ENCODE measurements at regions not wholly inside any gene's neighbourhood (a gene's known extent, or its start where the extent isn't known, plus 50 kb on each side); places are given as distances from the start of the nearest gene placed in this dataset.

GRCh38 chr4:19539201-19539600, 712.5 kb upstream of the SLIT2 start:
- no peaks in the 10 kb centered on the region for H3K27me3 ChIP-seq (replicated peaks; ENCODE audit: control insufficient read depth, insufficient read depth, low read length, poor library complexity, severe bottlenecking)
- H3K4me3 ChIP-seq (ENCODE audit: insufficient read depth, low read depth, low read length, poor library complexity, severe bottlenecking), result no peak overlapping the region
- no peaks in the 10 kb centered on the region for H3K4me1 ChIP-seq (ENCODE audit: control insufficient read depth, insufficient read depth, low read length, poor library complexity, severe bottlenecking)
- H3K9me3 ChIP-seq (ENCODE audit: control insufficient read depth, low read length), result no peaks in the 10 kb centered on the region
- no peaks in the 10 kb centered on the region for H3K36me3 ChIP-seq (ENCODE audit: control insufficient read depth, insufficient read depth, low read length)
- H3K27ac ChIP-seq (ENCODE audit: insufficient read depth, low read length, poor library complexity, severe bottlenecking), result no peak overlapping the region
- DNase-seq, result no peak

DNA sequence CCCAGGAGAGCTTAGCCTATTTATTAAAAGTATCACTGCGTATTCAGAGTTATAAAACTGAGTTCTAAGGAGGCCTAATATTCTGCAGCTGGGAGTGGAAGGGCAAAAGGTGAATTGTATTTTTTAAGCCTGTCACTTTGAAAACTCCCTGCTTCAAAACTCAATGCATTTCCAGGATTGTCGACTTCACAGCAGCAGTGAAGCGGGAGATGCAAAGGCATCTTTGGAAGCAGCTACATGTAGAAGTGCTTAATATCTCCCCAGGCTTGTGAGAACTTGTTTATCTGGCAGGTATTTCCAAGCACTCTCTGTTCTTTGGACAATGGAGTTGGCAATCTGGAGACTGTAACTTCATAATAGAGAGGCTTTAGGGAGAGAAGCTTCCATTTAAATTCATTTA, 717.5 kb upstream of the SLIT2 start:
- no peaks in the 10 kb centered on the region for H3K4me1 ChIP-seq (ENCODE audit: control insufficient read depth, insufficient read depth, low read length, poor library complexity, severe bottlenecking)
- no peaks in the 10 kb centered on the region for H3K9me3 ChIP-seq (ENCODE audit: control insufficient read depth, low read length)
- H3K27ac ChIP-seq (ENCODE audit: insufficient read depth, low read length, poor library complexity, severe bottlenecking), result no peak overlapping the region
- no peak overlapping the region for H3K4me3 ChIP-seq (ENCODE audit: insufficient read depth, low read depth, low read length, poor library complexity, severe bottlenecking)
- no peaks in the 10 kb centered on the region for H3K27me3 ChIP-seq (replicated peaks; ENCODE audit: control insufficient read depth, insufficient read depth, low read length, poor library complexity, severe bottlenecking)
- no peaks in the 10 kb centered on the region for H3K36me3 ChIP-seq (ENCODE audit: control insufficient read depth, insufficient read depth, low read length)
- no peak for DNase-seq

DNA sequence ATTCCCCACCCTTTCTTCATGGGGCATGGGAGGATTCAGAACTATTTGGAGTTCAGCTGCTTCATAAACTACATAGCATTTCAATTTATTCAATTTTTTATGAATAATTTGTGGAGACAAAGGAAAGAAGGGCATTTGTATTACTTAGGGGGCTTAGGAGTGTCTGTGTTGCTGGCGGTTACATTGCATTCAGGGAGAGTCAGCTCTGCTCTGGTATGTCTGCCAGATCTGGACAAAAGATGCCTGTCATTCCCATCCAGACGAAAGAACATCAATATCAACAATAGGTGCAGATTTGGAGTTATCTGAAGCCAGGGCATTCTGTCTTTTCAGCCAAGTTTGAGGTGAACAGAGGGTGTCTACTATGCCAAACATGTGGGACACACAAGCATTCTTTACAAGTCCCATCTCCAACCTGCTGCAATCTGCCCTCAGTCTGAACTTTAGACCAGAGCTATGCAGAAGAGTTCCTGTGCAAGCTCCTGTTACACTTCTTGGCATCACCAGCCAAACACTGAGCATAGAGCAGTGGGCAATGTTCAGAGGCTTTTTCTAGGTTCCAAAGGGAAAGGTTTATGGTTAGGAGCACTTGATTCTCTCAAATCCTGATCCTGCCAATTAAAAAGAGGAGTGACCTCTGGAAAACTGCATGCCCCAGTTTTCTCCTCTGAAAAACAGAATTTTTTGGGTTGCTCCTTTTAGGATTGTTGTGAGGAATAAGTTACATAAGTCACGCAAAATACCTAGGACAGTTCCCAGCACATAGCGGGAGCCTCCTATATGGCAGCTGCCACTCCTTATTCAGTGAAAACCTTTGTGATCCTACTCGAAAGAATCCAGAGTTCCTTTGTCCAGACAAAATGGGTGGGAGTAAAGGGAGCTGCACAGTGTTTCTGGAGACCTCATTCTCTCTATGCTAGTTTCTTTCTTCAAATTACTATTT, 719.5 kb upstream of the SLIT2 start:
- no peaks in the 10 kb centered on the region for H3K36me3 ChIP-seq (ENCODE audit: control insufficient read depth, insufficient read depth, low read length)
- H3K27ac ChIP-seq (ENCODE audit: insufficient read depth, low read length, poor library complexity, severe bottlenecking), result no peak overlapping the region
- no peaks in the 10 kb centered on the region for H3K27me3 ChIP-seq (replicated peaks; ENCODE audit: control insufficient read depth, insufficient read depth, low read length, poor library complexity, severe bottlenecking)
- no peaks in the 10 kb centered on the region for H3K9me3 ChIP-seq (ENCODE audit: control insufficient read depth, low read length)
- no peaks in the 10 kb centered on the region for H3K4me1 ChIP-seq (ENCODE audit: control insufficient read depth, insufficient read depth, low read length, poor library complexity, severe bottlenecking)
- DNase-seq, result no peak
- no peak overlapping the region for H3K4me3 ChIP-seq (ENCODE audit: insufficient read depth, low read depth, low read length, poor library complexity, severe bottlenecking)

- Histone ChIP-seq H3K4me3 (ENCODE audit: insufficient read depth, low read depth, low read length, poor library complexity, severe bottlenecking) (no peak overlapping the region), H3K9me3 (ENCODE audit: control insufficient read depth, low read length) (no peaks in the 10 kb centered on the region), H3K27me3 (replicated peaks; ENCODE audit: control insufficient read depth, insufficient read depth, low read length, poor library complexity, severe bottlenecking) (no peaks in the 10 kb centered on the region), H3K27ac (ENCODE audit: insufficient read depth, low read length, poor library complexity, severe bottlenecking) (no peak overlapping the region), H3K36me3 (ENCODE audit: control insufficient read depth, insufficient read depth, low read length) (no peaks in the 10 kb centered on the region), H3K4me1 (ENCODE audit: control insufficient read depth, insufficient read depth, low read length, poor library complexity, severe bottlenecking) (no peaks in the 10 kb centered on the region)
- no peak for DNase-seq
Observed at GRCh38 chr4:19523964-19524363, 727.7 kb upstream of the SLIT2 start.

GRCh38 chr4:19522966-19523365, 728.7 kb upstream of the SLIT2 start:
- Histone ChIP-seq H3K27ac (ENCODE audit: insufficient read depth, low read length, poor library complexity, severe bottlenecking) (no peak overlapping the region), H3K9me3 (ENCODE audit: control insufficient read depth, low read length) (no peaks in the 10 kb centered on the region), H3K36me3 (ENCODE audit: control insufficient read depth, insufficient read depth, low read length) (no peaks in the 10 kb centered on the region), H3K4me3 (ENCODE audit: insufficient read depth, low read depth, low read length, poor library complexity, severe bottlenecking) (no peak overlapping the region), H3K4me1 (ENCODE audit: control insufficient read depth, insufficient read depth, low read length, poor library complexity, severe bottlenecking) (no peaks in the 10 kb centered on the region), H3K27me3 (replicated peaks; ENCODE audit: control insufficient read depth, insufficient read depth, low read length, poor library complexity, severe bottlenecking) (no peaks in the 10 kb centered on the region)
- no peak for DNase-seq

DNA sequence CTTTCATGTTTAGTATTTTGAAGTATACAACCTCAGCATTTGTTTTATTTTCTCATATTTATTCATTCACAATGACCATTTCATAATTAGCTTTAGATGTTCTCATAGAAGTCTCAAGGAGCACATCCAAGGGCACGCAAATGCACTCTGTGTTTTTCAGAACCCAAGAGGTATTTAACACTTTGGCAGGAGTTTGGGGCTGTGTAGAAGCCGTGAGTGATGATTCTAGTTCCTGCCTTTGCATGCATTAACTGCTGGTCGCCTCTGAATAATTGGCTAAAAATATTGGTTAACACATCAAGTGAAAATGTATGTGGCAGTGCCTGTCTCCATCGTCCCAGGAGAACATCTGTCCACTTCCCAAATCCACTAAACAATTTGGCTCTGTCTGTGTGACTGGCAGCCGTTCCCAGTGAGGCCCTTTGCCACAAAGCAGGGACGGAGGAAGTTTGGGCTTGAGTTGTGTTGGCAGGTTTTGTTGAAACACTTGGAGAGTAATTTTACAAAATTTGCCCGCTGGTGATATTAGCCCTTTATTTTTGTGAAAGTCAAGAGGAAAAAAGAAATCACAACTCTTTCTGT, 730.7 kb upstream of the SLIT2 start:
- Histone ChIP-seq H3K4me1 (ENCODE audit: control insufficient read depth, insufficient read depth, low read length, poor library complexity, severe bottlenecking) (no peaks in the 10 kb centered on the region), H3K27ac (ENCODE audit: insufficient read depth, low read length, poor library complexity, severe bottlenecking) (no peak overlapping the region), H3K4me3 (ENCODE audit: insufficient read depth, low read depth, low read length, poor library complexity, severe bottlenecking) (no peak overlapping the region), H3K36me3 (ENCODE audit: control insufficient read depth, insufficient read depth, low read length) (no peaks in the 10 kb centered on the region), H3K27me3 (replicated peaks; ENCODE audit: control insufficient read depth, insufficient read depth, low read length, poor library complexity, severe bottlenecking) (no peaks in the 10 kb centered on the region), H3K9me3 (ENCODE audit: control insufficient read depth, low read length) (no peaks in the 10 kb centered on the region)
- no peak for DNase-seq

DNA sequence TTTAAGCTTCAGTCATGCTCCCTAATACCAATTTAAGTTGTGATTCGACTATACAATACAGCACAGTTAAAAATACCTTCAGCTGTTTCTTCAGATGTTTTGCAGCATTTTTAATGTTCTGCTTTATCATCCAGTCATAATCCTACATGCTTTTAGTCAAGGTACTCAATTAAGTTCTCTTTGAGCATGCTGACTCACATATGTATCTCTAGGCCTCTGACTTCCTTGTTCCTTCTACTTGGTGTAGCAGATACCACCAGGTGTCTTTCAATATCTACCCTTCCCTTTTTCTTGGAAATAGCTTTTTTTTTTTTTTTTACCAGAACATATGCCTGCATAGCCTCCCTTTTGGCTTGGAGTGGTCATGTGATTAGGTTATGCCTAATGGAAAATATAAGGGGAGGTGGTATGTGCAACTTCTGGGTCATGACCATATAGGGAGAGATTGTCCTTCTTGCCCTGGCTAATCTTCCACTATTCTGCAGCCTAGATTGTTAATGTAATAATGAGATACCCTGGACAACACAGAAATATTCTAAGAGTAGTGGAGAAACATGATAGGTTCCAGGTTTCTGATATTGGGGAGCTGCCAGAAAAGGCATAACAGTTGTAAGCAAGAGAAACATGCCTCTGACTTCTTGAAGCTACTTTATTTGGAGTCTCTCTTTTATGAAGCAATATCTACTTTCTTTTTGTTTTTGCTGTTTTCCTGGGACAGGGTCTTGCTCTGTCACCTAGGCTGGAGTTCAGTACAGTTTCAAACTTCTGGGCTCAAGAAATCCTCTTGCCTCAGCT, 737.2 kb upstream of the SLIT2 start:
- Histone ChIP-seq H3K9me3 (ENCODE audit: control insufficient read depth, low read length) (no peaks in the 10 kb centered on the region), H3K4me1 (ENCODE audit: control insufficient read depth, insufficient read depth, low read length, poor library complexity, severe bottlenecking) (no peaks in the 10 kb centered on the region), H3K36me3 (ENCODE audit: control insufficient read depth, insufficient read depth, low read length) (no peaks in the 10 kb centered on the region), H3K4me3 (ENCODE audit: insufficient read depth, low read depth, low read length, poor library complexity, severe bottlenecking) (no peak overlapping the region), H3K27ac (ENCODE audit: insufficient read depth, low read length, poor library complexity, severe bottlenecking) (no peak overlapping the region), H3K27me3 (replicated peaks; ENCODE audit: control insufficient read depth, insufficient read depth, low read length, poor library complexity, severe bottlenecking) (no peaks in the 10 kb centered on the region)
- no peak for DNase-seq

DNA sequence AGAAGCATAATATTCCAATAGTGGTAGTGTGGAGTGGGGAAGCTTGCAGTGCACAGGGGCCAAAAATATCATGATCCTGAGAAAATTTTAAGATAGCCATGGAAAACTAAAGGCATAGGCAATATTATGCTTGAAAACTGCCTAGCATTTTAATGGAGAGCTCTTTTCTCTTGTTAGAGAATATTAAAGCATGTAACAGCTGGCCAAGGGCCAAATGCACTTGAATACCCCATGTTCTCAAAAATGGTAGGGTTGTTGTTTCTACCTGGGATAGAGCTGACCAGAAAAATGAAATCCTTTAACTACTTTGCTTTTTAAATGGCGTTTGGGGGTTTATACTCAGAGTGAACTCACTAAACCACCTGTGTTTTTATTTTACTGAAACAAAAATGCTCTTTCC, 739.6 kb upstream of the SLIT2 start:
- Histone ChIP-seq H3K4me3 (ENCODE audit: insufficient read depth, low read depth, low read length, poor library complexity, severe bottlenecking) (no peak overlapping the region), H3K27me3 (replicated peaks; ENCODE audit: control insufficient read depth, insufficient read depth, low read length, poor library complexity, severe bottlenecking) (no peaks in the 10 kb centered on the region), H3K36me3 (ENCODE audit: control insufficient read depth, insufficient read depth, low read length) (no peaks in the 10 kb centered on the region), H3K27ac (ENCODE audit: insufficient read depth, low read length, poor library complexity, severe bottlenecking) (no peak overlapping the region), H3K4me1 (ENCODE audit: control insufficient read depth, insufficient read depth, low read length, poor library complexity, severe bottlenecking) (no peaks in the 10 kb centered on the region), H3K9me3 (ENCODE audit: control insufficient read depth, low read length) (no peaks in the 10 kb centered on the region)
- DNase-seq, result no peak

GRCh38 chr4:19510993-19511392, 740.7 kb upstream of the SLIT2 start:
- no peaks in the 10 kb centered on the region for H3K27me3 ChIP-seq (replicated peaks; ENCODE audit: control insufficient read depth, insufficient read depth, low read length, poor library complexity, severe bottlenecking)
- no peak overlapping the region for H3K4me3 ChIP-seq (ENCODE audit: insufficient read depth, low read depth, low read length, poor library complexity, severe bottlenecking)
- no peaks in the 10 kb centered on the region for H3K36me3 ChIP-seq (ENCODE audit: control insufficient read depth, insufficient read depth, low read length)
- H3K27ac ChIP-seq (ENCODE audit: insufficient read depth, low read length, poor library complexity, severe bottlenecking), result no peak overlapping the region
- no peaks in the 10 kb centered on the region for H3K4me1 ChIP-seq (ENCODE audit: control insufficient read depth, insufficient read depth, low read length, poor library complexity, severe bottlenecking)
- DNase-seq, result no peak
- no peaks in the 10 kb centered on the region for H3K9me3 ChIP-seq (ENCODE audit: control insufficient read depth, low read length)

- Histone ChIP-seq H3K27ac (ENCODE audit: insufficient read depth, low read length, poor library complexity, severe bottlenecking) (no peak overlapping the region), H3K36me3 (ENCODE audit: control insufficient read depth, insufficient read depth, low read length) (no peaks in the 10 kb centered on the region), H3K4me1 (ENCODE audit: control insufficient read depth, insufficient read depth, low read length, poor library complexity, severe bottlenecking) (no peaks in the 10 kb centered on the region), H3K27me3 (replicated peaks; ENCODE audit: control insufficient read depth, insufficient read depth, low read length, poor library complexity, severe bottlenecking) (no peaks in the 10 kb centered on the region), H3K9me3 (ENCODE audit: control insufficient read depth, low read length) (no peaks in the 10 kb centered on the region), H3K4me3 (ENCODE audit: insufficient read depth, low read depth, low read length, poor library complexity, severe bottlenecking) (no peak overlapping the region)
- DNase-seq, result no peak
Observed at GRCh38 chr4:19508442-19508841, 743.3 kb upstream of the SLIT2 start.
